K562 (cell line): ENCODE measurements at regions not wholly inside any gene's neighbourhood (a gene's known extent, or its start where the extent isn't known, plus 50 kb on each side); places are given as distances from the start of the nearest gene placed in this dataset.

Experiments
- HNRNPLL ChIP-seq: fragments of 200-400 bp; formaldehyde crosslinking; IDR thresholded peaks from 2 replicates; pipeline ENCODE4 v1.6.1; 2017; ENCODE audit warnings: low read length, low read depth, mild to moderate bottlenecking; ENCODE audit not compliant: poor library complexity, severe bottlenecking
- SIN3B ChIP-seq: fragments of 450-650 bp; IDR thresholded peaks from 2 replicates; pipeline ENCODE4 v1.6.1; 2017; ENCODE audit warnings: low read depth, mild to moderate bottlenecking, moderate library complexity
- SRSF3 ChIP-seq: fragments of 200-400 bp; formaldehyde crosslinking; IDR thresholded peaks from 2 replicates; pipeline ENCODE4 v1.6.1; 2016; ENCODE audit warnings: mild to moderate bottlenecking, low read length, moderate library complexity; ENCODE audit not compliant: insufficient read depth
- ZNF282 ChIP-seq: sonication (generic); formaldehyde crosslinking; IDR thresholded peaks from 2 replicates; pipeline ENCODE4 v1.8.1; 2023; ENCODE audit warnings: missing genetic modification reagents
- TF ChIP-seq, protein P1 (sequence below): fragments of 200-600 bp; sonication (generic); IDR thresholded peaks from one replicate; pipeline ENCODE4 v1.6.1; 2012; ENCODE audit warnings: mild to moderate bottlenecking, low read depth, low read length, inconsistent platforms
- TF ChIP-seq, protein P2 (sequence below): fragments of 450-650 bp; IDR thresholded peaks from 2 replicates; pipeline ENCODE4 v1.6.1; 2016; ENCODE audit warnings: borderline replicate concordance

DNA sequence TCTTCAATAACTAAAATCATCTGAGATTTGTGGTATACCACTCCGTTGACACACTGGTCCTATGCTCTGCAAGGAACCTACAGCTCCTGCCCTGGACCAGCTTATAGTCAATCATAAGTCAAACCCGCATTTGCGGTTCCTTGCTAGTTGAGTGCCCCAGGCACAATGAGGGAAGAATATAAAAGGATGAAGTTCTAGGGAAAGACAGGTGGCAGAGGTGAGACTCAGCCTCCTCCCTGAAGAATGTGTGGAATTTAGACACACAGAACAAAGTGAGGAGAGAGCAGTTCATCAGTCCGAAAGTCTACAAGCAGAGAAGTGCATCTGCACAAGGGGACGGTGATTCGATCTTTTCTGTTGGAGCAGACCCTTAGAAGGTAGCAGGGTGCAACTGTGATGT is 615.0 kb upstream of the FANCL start (continued):
- TF ChIP-seq, protein P1, sequence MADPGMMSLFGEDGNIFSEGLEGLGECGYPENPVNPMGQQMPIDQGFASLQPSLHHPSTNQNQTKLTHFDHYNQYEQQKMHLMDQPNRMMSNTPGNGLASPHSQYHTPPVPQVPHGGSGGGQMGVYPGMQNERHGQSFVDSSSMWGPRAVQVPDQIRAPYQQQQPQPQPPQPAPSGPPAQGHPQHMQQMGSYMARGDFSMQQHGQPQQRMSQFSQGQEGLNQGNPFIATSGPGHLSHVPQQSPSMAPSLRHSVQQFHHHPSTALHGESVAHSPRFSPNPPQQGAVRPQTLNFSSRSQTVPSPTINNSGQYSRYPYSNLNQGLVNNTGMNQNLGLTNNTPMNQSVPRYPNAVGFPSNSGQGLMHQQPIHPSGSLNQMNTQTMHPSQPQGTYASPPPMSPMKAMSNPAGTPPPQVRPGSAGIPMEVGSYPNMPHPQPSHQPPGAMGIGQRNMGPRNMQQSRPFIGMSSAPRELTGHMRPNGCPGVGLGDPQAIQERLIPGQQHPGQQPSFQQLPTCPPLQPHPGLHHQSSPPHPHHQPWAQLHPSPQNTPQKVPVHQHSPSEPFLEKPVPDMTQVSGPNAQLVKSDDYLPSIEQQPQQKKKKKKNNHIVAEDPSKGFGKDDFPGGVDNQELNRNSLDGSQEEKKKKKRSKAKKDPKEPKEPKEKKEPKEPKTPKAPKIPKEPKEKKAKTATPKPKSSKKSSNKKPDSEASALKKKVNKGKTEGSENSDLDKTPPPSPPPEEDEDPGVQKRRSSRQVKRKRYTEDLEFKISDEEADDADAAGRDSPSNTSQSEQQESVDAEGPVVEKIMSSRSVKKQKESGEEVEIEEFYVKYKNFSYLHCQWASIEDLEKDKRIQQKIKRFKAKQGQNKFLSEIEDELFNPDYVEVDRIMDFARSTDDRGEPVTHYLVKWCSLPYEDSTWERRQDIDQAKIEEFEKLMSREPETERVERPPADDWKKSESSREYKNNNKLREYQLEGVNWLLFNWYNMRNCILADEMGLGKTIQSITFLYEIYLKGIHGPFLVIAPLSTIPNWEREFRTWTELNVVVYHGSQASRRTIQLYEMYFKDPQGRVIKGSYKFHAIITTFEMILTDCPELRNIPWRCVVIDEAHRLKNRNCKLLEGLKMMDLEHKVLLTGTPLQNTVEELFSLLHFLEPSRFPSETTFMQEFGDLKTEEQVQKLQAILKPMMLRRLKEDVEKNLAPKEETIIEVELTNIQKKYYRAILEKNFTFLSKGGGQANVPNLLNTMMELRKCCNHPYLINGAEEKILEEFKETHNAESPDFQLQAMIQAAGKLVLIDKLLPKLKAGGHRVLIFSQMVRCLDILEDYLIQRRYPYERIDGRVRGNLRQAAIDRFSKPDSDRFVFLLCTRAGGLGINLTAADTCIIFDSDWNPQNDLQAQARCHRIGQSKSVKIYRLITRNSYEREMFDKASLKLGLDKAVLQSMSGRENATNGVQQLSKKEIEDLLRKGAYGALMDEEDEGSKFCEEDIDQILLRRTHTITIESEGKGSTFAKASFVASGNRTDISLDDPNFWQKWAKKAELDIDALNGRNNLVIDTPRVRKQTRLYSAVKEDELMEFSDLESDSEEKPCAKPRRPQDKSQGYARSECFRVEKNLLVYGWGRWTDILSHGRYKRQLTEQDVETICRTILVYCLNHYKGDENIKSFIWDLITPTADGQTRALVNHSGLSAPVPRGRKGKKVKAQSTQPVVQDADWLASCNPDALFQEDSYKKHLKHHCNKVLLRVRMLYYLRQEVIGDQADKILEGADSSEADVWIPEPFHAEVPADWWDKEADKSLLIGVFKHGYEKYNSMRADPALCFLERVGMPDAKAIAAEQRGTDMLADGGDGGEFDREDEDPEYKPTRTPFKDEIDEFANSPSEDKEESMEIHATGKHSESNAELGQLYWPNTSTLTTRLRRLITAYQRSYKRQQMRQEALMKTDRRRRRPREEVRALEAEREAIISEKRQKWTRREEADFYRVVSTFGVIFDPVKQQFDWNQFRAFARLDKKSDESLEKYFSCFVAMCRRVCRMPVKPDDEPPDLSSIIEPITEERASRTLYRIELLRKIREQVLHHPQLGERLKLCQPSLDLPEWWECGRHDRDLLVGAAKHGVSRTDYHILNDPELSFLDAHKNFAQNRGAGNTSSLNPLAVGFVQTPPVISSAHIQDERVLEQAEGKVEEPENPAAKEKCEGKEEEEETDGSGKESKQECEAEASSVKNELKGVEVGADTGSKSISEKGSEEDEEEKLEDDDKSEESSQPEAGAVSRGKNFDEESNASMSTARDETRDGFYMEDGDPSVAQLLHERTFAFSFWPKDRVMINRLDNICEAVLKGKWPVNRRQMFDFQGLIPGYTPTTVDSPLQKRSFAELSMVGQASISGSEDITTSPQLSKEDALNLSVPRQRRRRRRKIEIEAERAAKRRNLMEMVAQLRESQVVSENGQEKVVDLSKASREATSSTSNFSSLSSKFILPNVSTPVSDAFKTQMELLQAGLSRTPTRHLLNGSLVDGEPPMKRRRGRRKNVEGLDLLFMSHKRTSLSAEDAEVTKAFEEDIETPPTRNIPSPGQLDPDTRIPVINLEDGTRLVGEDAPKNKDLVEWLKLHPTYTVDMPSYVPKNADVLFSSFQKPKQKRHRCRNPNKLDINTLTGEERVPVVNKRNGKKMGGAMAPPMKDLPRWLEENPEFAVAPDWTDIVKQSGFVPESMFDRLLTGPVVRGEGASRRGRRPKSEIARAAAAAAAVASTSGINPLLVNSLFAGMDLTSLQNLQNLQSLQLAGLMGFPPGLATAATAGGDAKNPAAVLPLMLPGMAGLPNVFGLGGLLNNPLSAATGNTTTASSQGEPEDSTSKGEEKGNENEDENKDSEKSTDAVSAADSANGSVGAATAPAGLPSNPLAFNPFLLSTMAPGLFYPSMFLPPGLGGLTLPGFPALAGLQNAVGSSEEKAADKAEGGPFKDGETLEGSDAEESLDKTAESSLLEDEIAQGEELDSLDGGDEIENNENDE, result no peak
- no peak for TF ChIP-seq ZNF282 (CRISPR knock-in tag)
- no peak for TF ChIP-seq SIN3B
- TF ChIP-seq, protein P2, sequence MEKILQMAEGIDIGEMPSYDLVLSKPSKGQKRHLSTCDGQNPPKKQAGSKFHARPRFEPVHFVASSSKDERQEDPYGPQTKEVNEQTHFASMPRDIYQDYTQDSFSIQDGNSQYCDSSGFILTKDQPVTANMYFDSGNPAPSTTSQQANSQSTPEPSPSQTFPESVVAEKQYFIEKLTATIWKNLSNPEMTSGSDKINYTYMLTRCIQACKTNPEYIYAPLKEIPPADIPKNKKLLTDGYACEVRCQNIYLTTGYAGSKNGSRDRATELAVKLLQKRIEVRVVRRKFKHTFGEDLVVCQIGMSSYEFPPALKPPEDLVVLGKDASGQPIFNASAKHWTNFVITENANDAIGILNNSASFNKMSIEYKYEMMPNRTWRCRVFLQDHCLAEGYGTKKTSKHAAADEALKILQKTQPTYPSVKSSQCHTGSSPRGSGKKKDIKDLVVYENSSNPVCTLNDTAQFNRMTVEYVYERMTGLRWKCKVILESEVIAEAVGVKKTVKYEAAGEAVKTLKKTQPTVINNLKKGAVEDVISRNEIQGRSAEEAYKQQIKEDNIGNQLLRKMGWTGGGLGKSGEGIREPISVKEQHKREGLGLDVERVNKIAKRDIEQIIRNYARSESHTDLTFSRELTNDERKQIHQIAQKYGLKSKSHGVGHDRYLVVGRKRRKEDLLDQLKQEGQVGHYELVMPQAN, result no peak
- TF ChIP-seq HNRNPLL, result no peak
- no peak for TF ChIP-seq SRSF3
- TF ChIP-seq, all 486 proteins: peak for 0
